HG03045 (cell line): ENCODE measurements at regions not wholly inside any gene's neighbourhood (a gene's known extent, or its start where the extent isn't known, plus 50 kb on each side); places are given as distances from the start of the nearest gene placed in this dataset.

ENCODE experiments used
- ATAC-seq: cut with Tn5 transposase; IDR thresholded peaks from one replicate; pipeline ENCODE4 v1.9.1; 2021; ENCODE audit warnings: mild to moderate bottlenecking, moderate library complexity; ENCODE audit not compliant: unreplicated experiment

DNA sequence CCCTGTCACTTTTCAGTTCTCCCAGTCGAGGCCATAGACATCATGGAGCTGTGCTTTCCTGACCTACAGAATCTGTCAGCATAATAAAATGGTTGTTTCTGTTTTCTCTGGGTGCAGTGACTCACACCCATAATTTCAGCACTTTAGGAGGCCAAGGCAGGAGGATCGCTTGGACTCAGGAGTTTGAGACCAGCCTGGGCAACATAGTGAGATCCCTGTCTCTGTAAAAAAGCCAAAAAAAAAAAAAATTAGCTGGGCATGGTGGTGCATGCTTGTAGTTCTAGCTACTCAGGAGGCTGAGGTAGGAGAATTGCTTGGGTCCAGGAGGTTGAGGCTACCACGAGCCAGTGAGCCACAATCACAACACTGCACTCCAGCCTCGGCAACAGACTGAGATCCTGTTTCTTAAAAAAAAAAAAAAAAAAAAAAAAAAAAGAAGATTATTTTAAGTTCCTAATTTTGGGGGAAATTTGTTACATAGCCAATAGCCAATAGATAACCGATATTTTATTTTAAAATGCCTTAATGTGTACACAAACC, 196.2 kb downstream of the ADSS2 start:
- no peak for ATAC-seq

DNA sequence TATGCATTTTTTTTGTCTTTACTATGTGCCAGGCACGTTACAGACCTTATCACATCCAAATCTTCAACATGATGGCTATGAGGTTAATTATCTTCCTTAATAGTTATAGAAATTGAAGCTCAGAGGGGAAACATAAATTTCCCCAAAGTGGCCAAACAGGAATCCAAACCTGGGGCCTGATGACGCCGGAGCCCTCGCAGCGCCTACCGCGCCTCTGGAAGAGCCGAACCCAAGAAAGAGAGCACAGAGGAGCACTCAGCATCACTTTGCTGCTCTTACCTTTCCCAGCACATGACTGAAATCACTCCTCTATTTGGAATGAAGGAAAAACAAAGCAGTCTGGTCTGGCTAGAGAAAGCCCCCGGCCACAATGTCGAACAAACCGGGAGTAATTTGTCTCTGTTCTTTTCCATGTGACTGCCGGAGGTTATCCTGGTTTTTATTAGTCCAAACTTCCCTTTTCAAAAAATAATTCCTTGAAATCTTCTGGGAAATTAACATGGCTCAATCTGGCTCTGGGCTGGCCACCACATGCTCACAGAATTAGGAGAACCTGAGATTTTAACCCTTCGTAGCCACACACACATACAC, 195.5 kb downstream of the ADSS2 start:
- no peak for ATAC-seq

DNA sequence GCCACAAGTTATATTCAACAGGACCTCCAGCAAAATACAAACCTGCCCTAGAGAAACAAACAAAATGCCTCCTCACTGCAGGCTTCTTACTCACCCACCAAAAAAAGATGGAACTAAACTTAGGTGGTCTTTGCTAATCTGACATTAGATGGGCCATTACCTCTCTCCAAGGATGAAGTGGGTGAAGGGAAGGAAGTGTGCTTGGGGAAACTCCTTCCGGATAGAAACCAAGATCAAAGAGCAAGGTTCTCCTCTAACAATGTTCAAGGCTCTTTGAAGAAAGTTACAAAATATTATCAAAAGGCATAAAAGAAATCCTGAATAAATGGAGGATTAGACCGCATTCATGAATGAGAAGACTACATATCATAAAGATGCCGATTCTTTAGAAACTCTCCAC, 187.5 kb downstream of the ADSS2 start:
- ATAC-seq, result no peak

DNA sequence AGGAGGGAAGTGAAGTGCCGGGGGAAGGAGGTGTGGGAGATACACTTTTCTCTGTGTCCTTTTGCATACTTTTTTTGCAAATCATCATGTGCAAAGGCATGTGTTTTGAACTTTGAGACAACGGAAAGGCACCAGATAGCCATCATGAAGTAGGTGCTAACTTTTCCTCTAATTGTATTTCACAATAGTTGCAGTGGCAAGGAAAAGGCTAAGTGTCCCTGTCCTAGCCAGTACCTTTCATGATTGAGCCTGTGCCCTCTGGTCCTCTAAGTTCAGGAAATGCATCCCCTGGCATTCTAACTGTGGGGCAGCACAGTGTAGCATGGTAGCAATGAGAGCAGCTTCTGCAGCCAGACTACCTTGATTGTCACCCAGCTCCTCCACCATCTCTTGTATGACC, 186.2 kb downstream of the ADSS2 start:
- ATAC-seq, result no peak

- no peak for ATAC-seq
Measured at GRCh38 chr1:244269169-244269568, 182.5 kb downstream of the ADSS2 start.

- no peak for ATAC-seq
Measured at GRCh38 chr1:244271004-244271403, 180.7 kb downstream of the ADSS2 start.

DNA sequence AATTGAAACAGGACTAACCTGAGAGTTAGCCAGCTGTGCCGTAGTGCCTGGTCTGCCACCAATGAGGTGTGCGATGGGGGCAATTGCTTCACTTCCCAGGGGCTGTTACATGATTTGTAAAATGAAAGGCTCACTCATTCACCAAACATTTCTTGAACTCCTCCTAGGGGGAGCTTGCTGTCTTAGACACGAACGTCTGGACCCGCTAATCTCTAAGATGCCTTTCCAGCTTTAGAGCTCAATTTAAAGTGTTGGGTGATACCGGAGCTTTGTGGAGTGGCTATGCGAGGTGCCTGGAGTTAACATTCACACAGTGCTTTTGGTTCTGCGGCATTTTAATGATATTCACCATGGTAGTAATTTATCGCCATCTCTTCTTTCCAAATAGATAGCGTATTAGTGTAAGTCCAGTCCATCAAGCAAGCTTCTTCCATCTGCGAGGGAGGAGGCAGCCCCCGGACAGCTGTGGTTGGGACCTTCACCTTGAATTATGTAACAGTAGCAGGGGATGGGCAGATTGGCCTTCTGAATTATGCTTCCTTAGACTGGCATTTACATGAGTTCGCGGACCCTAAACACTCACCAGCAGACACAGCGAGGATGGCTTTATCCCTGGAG, 179.9 kb downstream of the ADSS2 start:
- no peak for ATAC-seq

- ATAC-seq, result peak; percentile 67
Measured at GRCh38 chr1:244272471-244273261, 179.0 kb downstream of the ADSS2 start.

DNA sequence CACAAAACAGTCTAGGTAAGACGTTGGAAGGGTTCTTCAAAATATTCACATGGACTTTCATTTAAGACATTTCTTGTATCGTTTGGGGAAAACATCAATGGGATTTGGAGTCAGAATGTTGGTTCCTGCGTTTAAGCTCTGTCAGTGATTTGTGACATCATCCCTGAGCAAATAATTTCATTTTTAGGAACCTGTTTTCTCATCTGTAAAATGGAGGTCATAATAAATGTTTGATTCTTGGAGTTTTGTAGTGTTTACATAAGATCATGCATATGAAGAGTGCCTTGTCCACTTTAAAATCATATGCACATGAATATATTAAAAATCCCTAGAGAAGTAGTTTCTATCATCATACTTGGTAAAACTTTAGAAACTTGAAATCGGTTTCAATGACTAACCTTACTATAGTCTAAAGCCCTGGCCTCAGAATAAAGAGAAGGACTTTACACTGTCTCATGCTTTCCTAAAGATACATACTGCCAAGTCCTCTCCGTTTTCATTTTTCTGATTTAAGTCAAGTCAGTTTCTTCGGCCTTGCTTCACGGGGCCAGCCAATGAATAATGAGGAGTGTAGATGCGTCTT, 178.4 kb downstream of the ADSS2 start:
- ATAC-seq, result no peak

- no peak for ATAC-seq
Measured at GRCh38 chr1:244273845-244274619, 177.7 kb downstream of the ADSS2 start.

DNA sequence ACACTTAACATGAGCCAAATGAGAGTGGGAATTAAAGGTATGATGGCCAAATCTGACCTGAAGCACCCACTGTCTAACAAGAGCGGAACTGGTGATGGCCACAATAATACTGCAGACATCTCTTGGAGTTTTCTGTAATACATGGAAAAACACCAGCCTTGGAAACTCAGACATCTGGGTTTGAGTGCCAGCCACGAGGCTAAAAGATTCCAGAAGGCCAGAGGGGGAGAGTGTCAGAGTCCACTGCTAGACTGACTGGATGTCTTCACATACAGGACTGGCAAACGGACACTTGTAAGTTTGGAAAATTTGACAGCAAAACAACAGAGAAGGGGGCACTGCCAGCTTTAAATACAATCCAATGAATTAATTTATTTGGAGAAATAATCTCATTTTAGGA, 175.1 kb downstream of the ADSS2 start:
- ATAC-seq, result no peak

GRCh38 chr1:244280201-244280600, 171.5 kb downstream of the ADSS2 start:
- no peak for ATAC-seq

DNA sequence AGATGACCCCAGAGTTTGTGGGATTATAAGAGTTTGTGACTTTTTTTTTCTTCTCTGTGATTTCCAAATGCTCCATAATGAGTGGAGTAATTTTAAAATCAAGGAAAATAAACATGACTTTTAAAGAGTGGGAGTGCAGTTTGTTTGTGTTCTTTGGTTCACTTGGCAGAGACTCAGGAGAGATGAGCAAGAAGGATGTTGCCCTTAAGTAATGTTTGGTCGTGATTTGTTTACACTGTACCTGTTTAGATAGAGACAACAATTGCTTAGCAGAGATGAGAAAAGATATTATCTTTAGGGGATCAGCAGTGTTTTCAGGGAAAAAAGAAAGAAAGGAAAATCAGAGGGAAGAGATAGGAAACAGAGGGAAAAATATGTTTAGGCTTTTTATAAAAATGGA, 170.8 kb downstream of the ADSS2 start:
- no peak for ATAC-seq

GRCh38 chr1:244283772-244284171, 167.9 kb downstream of the ADSS2 start:
- no peak for ATAC-seq

DNA sequence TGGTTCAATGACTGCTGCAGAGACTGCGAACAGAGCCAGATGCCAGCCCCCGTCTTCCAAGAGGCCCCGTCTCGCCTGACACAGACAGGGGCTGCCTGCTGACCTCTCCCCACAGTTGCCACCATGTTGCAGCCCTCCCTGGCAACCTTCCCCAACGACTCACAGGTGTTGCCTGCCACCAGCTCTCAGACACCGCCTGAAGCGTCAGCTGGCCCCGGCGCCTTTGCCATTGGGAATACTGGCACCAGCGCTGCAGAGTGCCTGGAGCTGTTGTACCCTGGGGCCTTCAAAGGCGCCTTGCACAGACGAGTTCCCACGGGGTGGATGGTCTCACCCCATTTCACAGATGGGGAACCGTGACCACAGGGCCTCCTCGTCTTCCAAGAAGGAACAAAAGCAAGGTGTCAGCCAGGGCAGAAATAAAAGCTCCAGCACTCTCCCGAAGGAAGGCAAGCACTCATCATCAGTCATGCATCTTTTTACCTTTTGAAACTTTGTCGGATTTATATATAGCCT, 167.0 kb downstream of the ADSS2 start:
- ATAC-seq, result no peak

DNA sequence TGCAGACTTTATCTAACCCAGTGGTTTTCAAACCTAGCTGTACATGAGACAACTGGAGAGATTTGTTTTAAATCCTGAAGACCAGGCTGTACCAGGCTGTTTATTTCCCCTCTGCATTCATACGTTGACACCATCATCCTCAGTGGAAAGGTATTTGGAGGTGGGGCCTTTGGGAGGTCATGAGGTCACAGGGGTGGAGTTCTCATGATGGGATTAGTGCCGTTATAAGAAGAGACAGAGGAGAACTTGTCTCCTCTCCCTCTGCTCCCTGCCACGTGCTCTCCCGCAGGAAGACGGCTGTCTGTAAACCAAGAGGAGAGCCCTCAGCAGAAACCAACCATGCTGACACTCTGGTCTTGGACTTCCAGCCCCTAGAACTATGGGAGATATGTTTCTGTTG, 165.4 kb downstream of the ADSS2 start:
- ATAC-seq, result no peak

GRCh38 chr1:244287726-244288125, 164.0 kb downstream of the ADSS2 start:
- ATAC-seq, result no peak

- no peak for ATAC-seq
Measured at GRCh38 chr1:244288663-244289062, 163.0 kb downstream of the ADSS2 start.

- ATAC-seq, result no peak
Measured at GRCh38 chr1:244289991-244290785, 161.5 kb downstream of the ADSS2 start.
